Mesendoderm (in vitro differentiated cells): ENCODE measurements at regions not wholly inside any gene's neighbourhood (a gene's known extent, or its start where the extent isn't known, plus 50 kb on each side); places are given as distances from the start of the nearest gene placed in this dataset.

Experiments used
- DNase-seq: peaks from one replicate; pipeline ENCODE4 v3.0.0; 2013
- H2AK5ac ChIP-seq: 2 replicates; pipeline ENCODE4 v1.6.1; 2013; ENCODE audit warnings: low read length, inconsistent platforms
- H2BK120ac ChIP-seq: 2 replicates; pipeline ENCODE4 v1.6.1; 2013; ENCODE audit warnings: low read depth, mild to moderate bottlenecking, low read length, moderate library complexity, mixed read lengths
- H2BK15ac ChIP-seq: replicated peaks from 2 replicates; pipeline ENCODE4 v1.6.1; 2013; ENCODE audit warnings: low read depth, mild to moderate bottlenecking, moderate library complexity
- H2BK5ac ChIP-seq: 2 replicates; pipeline ENCODE4 v1.6.1; 2013; ENCODE audit warnings: low read length, inconsistent platforms
- H3K18ac ChIP-seq: 2 replicates; pipeline ENCODE4 v1.6.1; 2013; ENCODE audit warnings: mild to moderate bottlenecking, low read length, mixed read lengths
- H3K23ac ChIP-seq: one replicate; pipeline ENCODE4 v1.6.1; 2013; ENCODE audit warnings: low read length
- H3K27ac ChIP-seq: 2 replicates; pipeline ENCODE4 v1.5.1; 2013; ENCODE audit warnings: low read depth, mild to moderate bottlenecking, inconsistent platforms, low read length, moderate library complexity
- H3K27me3 ChIP-seq: 2 replicates; pipeline ENCODE4 v1.6.1; 2013; ENCODE audit warnings: low read length, control low read depth, mild to moderate bottlenecking, inconsistent platforms; ENCODE audit not compliant: insufficient read depth, poor library complexity
- H3K36me3 ChIP-seq: 2 replicates; pipeline ENCODE4 v1.6.1; 2013; ENCODE audit warnings: low read length, inconsistent platforms; ENCODE audit not compliant: control insufficient read depth, insufficient read depth
- H3K4ac ChIP-seq: one replicate; pipeline ENCODE4 v1.6.1; 2013; ENCODE audit warnings: low read depth, mild to moderate bottlenecking, low read length, moderate library complexity
- H3K4me1 ChIP-seq: 2 replicates; pipeline ENCODE4 v1.6.1; 2013; ENCODE audit warnings: low read depth, low read length, inconsistent platforms; ENCODE audit not compliant: control insufficient read depth
- H3K4me2 ChIP-seq: 2 replicates; pipeline ENCODE4 v1.6.1; 2013; ENCODE audit warnings: low read length
- H3K4me3 ChIP-seq: 2 replicates; pipeline ENCODE4 v1.5.1; 2013; ENCODE audit warnings: mild to moderate bottlenecking, low read length
- H3K56ac ChIP-seq: one replicate; pipeline ENCODE4 v1.6.1; 2013; ENCODE audit warnings: low read length
- H3K79me1 ChIP-seq: 2 replicates; pipeline ENCODE4 v1.6.1; 2013; ENCODE audit warnings: low read length, inconsistent platforms
- H3K79me2 ChIP-seq: 2 replicates; pipeline ENCODE4 v1.6.1; 2013; ENCODE audit warnings: mild to moderate bottlenecking, low read length; ENCODE audit not compliant: control insufficient read depth, insufficient read depth
- H3K9ac ChIP-seq: 2 replicates; pipeline ENCODE4 v1.6.1; 2013; ENCODE audit warnings: low read length, inconsistent platforms
- H4K5ac ChIP-seq: one replicate; pipeline ENCODE4 v1.6.1; 2013; ENCODE audit warnings: low read length
- H4K8ac ChIP-seq: one replicate; pipeline ENCODE4 v1.6.1; 2013; ENCODE audit warnings: low read depth, mild to moderate bottlenecking, control low read depth, low read length, moderate library complexity
- WGBS: extraction: QIAGEN DNeasy Blood & Tissue Kit; methylation state at CpG from one replicate; pipeline ENCODE4 v1.1.7; 2013; ENCODE audit warnings: low lambda C conversion rate, missing lambda C conversion rate; ENCODE audit not compliant: insufficient coverage; ENCODE audit errors: extremely low coverage; 5-methylcytosine and 5-hydroxymethylcytosine counted together

DNA sequence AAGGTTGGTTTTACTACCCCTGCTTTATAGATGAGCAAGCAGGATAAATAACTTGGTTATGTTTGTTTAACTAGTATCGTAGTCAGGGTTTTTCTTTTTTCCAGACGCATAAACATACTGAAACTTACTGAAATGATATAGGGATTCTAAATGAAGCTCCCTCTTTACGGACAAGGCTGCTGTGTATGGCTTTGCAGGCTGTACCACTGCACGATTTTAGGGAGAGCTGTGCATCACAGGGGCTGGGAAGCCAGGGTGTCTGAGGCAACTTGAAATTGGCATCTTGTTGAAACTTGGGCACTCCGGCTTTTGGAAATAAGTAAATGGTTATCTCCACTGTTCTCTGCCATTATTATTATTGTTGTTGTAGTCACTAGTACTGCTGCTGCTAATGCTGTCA is 218.1 kb upstream of the CDH8 start:
- no peak overlapping the region for H3K9ac ChIP-seq
- H4K8ac ChIP-seq = no peak overlapping the region
- no peaks in the 10 kb centered on the region for H3K36me3 ChIP-seq
- no peak overlapping the region for H2BK120ac ChIP-seq
- H4K5ac ChIP-seq = no peak overlapping the region
- no peak for DNase-seq
- H3K4me1 ChIP-seq = peaks cover 3% of the 10 kb centered on the region
- no peaks in the 10 kb centered on the region for H3K79me2 ChIP-seq
- no peak overlapping the region for H3K56ac ChIP-seq
- H3K27ac ChIP-seq = no peak overlapping the region
- H3K79me1 ChIP-seq = no peaks in the 10 kb centered on the region
- H3K4ac ChIP-seq = no peak overlapping the region
- H3K27me3 ChIP-seq = no peaks in the 10 kb centered on the region
- no peak overlapping the region for H2BK15ac ChIP-seq
- WGBS = no CpG with 5 or more reads among the region's 5 CpGs
- H3K4me2 ChIP-seq = no peak overlapping the region
- no peak overlapping the region for H3K18ac ChIP-seq
- no peak overlapping the region for H3K4me3 ChIP-seq
- H3K23ac ChIP-seq = no peak overlapping the region
- H2AK5ac ChIP-seq = no peak overlapping the region
- no peak overlapping the region for H2BK5ac ChIP-seq

DNA sequence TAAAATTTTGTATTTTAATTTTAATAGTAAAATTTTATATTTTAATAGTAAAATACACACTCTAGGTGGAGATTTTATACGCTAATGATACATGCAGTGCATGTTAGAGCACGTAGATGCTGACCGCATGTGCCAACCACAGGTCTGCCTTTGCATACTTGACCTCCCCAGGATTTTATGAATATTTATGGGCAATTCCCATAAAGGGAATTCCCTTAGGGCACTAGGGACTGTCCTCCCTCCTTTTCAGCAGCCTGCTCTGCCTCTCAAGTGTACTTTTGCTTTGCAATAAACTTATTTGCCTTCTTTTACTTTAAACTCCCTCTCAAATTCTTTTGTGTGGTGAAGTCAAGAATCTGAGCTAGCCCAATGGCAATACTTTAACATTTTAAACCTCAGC is 217.7 kb upstream of the CDH8 start:
- Histone ChIP-seq H3K56ac (no peak overlapping the region), H3K4ac (no peak overlapping the region), H3K27me3 (no peaks in the 10 kb centered on the region), H2AK5ac (no peak overlapping the region), H3K4me2 (no peak overlapping the region), H3K4me3 (no peak overlapping the region), H3K36me3 (no peaks in the 10 kb centered on the region), H4K5ac (no peak overlapping the region), H3K4me1 (peaks cover 3% of the 10 kb centered on the region), H2BK120ac (no peak overlapping the region), H3K27ac (no peak overlapping the region), H2BK15ac (no peak overlapping the region), H4K8ac (no peak overlapping the region), H3K23ac (no peak overlapping the region), H2BK5ac (no peak overlapping the region), H3K18ac (no peak overlapping the region), H3K9ac (no peak overlapping the region), H3K79me2 (no peaks in the 10 kb centered on the region), H3K79me1 (no peaks in the 10 kb centered on the region)
- DNase-seq = no peak
- WGBS = no CpG with 5 or more reads among the region's 3 CpGs

DNA sequence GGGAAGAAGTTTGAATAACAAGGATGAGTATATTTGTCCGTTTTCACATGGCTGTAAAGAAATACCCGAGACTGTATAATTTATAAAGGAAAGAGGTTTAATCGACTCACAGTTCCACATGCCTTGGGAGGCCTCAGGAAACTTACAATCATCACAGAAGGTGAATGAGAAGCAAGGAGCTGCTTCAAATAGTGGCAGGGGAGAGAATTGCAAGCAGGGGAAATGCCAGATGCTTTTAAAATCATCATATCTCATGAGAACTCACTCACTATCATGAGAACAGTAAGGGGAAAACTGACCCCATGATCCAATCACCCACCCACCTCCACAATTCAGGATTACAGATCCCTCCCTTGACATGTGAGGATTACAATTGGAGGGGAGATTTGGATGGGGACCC is 212.8 kb upstream of the CDH8 start:
- no peak overlapping the region for H3K4me2 ChIP-seq
- no peaks in the 10 kb centered on the region for H3K36me3 ChIP-seq
- no peak overlapping the region for H4K5ac ChIP-seq
- H3K79me1 ChIP-seq = no peaks in the 10 kb centered on the region
- H2BK120ac ChIP-seq = no peak overlapping the region
- no peak overlapping the region for H3K56ac ChIP-seq
- no peak overlapping the region for H3K23ac ChIP-seq
- WGBS = no CpG with 5 or more reads among the region's 3 CpGs
- H3K9ac ChIP-seq = no peak overlapping the region
- H3K4ac ChIP-seq = no peak overlapping the region
- no peak overlapping the region for H2BK15ac ChIP-seq
- no peaks in the 10 kb centered on the region for H3K79me2 ChIP-seq
- H3K27ac ChIP-seq = no peak overlapping the region
- DNase-seq = no peak
- H3K4me3 ChIP-seq = no peak overlapping the region
- H2AK5ac ChIP-seq = no peak overlapping the region
- H3K4me1 ChIP-seq = no peaks in the 10 kb centered on the region
- H2BK5ac ChIP-seq = no peak overlapping the region
- H3K27me3 ChIP-seq = no peaks in the 10 kb centered on the region
- H3K18ac ChIP-seq = no peak overlapping the region
- no peak overlapping the region for H4K8ac ChIP-seq

DNA sequence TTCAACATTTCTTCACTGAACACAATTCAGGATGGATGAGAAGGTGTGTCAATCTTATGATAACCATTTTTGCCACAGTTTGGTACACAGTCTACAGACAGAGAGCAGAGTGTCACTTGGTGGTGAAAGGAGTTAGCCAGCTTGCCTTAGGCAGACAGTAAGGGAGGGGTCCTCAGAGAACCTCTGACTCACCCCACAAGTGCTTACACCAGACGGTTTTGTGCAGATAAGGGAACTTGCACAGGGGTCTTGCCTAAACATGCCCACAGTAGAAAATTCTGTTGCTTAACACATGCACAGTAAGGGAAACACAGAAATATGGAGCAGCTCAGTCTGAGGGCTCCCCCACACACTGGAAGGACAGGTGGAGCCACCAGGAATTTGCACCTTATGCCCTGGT is 204.5 kb upstream of the CDH8 start:
- H3K79me1 ChIP-seq = no peaks in the 10 kb centered on the region
- H2BK15ac ChIP-seq = no peak overlapping the region
- H3K4me1 ChIP-seq = peaks cover 4% of the 10 kb centered on the region
- H3K79me2 ChIP-seq = no peaks in the 10 kb centered on the region
- H2AK5ac ChIP-seq = no peak overlapping the region
- no peaks in the 10 kb centered on the region for H3K27me3 ChIP-seq
- no peak overlapping the region for H3K27ac ChIP-seq
- H4K5ac ChIP-seq = no peak overlapping the region
- DNase-seq = no peak
- no peak overlapping the region for H2BK5ac ChIP-seq
- H3K4ac ChIP-seq = no peak overlapping the region
- H3K23ac ChIP-seq = no peak overlapping the region
- H3K9ac ChIP-seq = no peak overlapping the region
- H3K36me3 ChIP-seq = no peaks in the 10 kb centered on the region
- no peak overlapping the region for H4K8ac ChIP-seq
- H2BK120ac ChIP-seq = no peak overlapping the region
- H3K4me2 ChIP-seq = no peak overlapping the region
- H3K18ac ChIP-seq = no peak overlapping the region
- H3K4me3 ChIP-seq = no peak overlapping the region
- no peak overlapping the region for H3K56ac ChIP-seq
- no CpG with 5 or more reads among the region's 1 CpG for WGBS

DNA sequence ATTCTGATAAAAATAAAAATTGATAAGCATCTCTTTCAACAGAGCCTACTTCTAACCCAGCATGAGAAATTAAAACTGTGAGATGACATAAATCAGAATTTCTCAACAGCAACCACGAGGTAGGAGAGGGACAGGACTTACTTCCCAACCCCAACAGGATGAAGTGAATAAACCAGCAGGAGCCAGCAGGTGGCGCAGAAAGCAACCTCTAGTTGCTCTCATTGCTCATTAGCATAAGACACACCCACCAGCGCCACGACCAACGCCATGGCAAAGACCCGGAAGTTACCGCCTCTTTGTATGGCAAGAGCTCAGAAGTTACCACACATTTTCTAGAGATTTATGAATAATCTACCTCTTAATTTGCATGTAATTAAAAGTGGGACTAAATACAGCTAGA is 189.4 kb upstream of the CDH8 start:
- no CpG with 5 or more reads among the region's 7 CpGs for WGBS
- peak; percentile 96 for DNase-seq

DNA sequence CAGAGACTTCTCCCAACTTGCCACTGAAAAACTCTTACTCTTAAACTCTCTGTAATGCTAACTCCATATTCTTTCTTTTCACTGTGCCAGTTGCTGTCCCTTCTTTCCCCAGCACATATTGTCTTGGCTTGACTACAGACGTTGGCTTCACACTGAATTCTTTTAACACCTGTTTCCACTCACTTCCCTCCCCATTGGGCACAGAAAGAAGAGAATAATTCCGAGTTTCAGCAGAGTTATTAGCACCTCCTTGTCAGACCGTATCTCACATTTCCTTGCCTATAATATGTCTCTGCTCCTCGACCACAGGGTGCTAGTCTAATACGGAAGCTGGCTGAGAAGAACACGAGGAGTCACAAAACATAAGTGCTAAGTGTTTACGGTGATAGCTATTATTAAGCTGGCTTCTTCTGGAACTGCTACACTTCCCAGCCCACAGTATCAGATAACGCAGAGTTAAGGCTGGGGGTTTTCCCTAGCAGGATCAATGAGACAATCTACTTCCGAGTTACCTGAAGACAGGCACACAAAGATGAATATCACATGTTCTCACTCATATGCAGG is 188.5 kb upstream of the CDH8 start:
- H2BK5ac ChIP-seq = no peak overlapping the region
- no peaks in the 10 kb centered on the region for H3K36me3 ChIP-seq
- H3K27ac ChIP-seq = peak overlapping the region; percentile 46
- no peak overlapping the region for H3K4me2 ChIP-seq
- H3K23ac ChIP-seq = no peak overlapping the region
- H3K9ac ChIP-seq = no peak overlapping the region
- DNase-seq = peak; percentile 69
- H4K8ac ChIP-seq = no peak overlapping the region
- H3K79me1 ChIP-seq = no peaks in the 10 kb centered on the region
- H3K4me1 ChIP-seq = no peaks in the 10 kb centered on the region
- H3K79me2 ChIP-seq = no peaks in the 10 kb centered on the region
- no peak overlapping the region for H2BK15ac ChIP-seq
- no CpG with 5 or more reads among the region's 9 CpGs for WGBS
- H3K27me3 ChIP-seq = no peaks in the 10 kb centered on the region
- H3K56ac ChIP-seq = no peak overlapping the region
- no peak overlapping the region for H3K18ac ChIP-seq
- no peak overlapping the region for H3K4me3 ChIP-seq
- no peak overlapping the region for H3K4ac ChIP-seq
- no peak overlapping the region for H2AK5ac ChIP-seq
- no peak overlapping the region for H4K5ac ChIP-seq
- H2BK120ac ChIP-seq = no peak overlapping the region

More for the DNA sequence above, 189.4 kb upstream of the CDH8 start:
- Histone ChIP-seq H3K56ac (no peak overlapping the region), H2AK5ac (no peak overlapping the region), H3K4ac (no peak overlapping the region), H2BK15ac (no peak overlapping the region), H3K9ac (no peak overlapping the region), H3K27ac (no peak overlapping the region), H2BK5ac (no peak overlapping the region), H3K27me3 (no peaks in the 10 kb centered on the region), H3K79me2 (no peaks in the 10 kb centered on the region), H2BK120ac (no peak overlapping the region), H3K18ac (peak overlapping the region; percentile 70), H3K4me2 (no peak overlapping the region), H3K79me1 (no peaks in the 10 kb centered on the region), H3K23ac (no peak overlapping the region), H3K4me3 (no peak overlapping the region), H3K36me3 (no peaks in the 10 kb centered on the region), H3K4me1 (no peaks in the 10 kb centered on the region), H4K5ac (peak overlapping the region; percentile 10), H4K8ac (no peak overlapping the region)
